GM18868 (cell line): ENCODE measurements at regions not wholly inside any gene's neighbourhood (a gene's known extent, or its start where the extent isn't known, plus 50 kb on each side); places are given as distances from the start of the nearest gene placed in this dataset.

Experiments used
- ATAC-seq: cut with Tn5 transposase; IDR thresholded peaks from one replicate; pipeline ENCODE4 v1.9.1; 2021; ENCODE audit warnings: mild to moderate bottlenecking, moderate library complexity; ENCODE audit not compliant: unreplicated experiment

DNA sequence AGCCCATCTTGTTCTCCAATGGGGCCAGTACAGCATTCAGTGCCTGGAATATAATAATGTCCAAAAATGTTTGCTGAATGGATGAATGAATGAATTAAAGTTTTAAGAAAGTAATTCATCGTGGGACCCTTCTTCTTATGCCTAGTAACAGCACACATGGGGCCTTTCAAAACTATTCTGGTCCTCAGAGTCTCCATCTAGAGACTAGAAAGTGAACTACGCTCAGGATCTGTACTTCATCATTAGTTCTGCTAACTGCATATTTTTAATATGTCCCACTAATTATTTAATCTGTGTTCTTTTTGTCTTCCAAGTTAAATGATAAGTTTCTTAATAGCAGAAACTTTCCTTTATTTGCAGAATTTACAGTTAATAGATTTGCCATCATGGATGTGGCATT, 172.5 kb downstream of the SMAD2 start:
- no peak for ATAC-seq

DNA sequence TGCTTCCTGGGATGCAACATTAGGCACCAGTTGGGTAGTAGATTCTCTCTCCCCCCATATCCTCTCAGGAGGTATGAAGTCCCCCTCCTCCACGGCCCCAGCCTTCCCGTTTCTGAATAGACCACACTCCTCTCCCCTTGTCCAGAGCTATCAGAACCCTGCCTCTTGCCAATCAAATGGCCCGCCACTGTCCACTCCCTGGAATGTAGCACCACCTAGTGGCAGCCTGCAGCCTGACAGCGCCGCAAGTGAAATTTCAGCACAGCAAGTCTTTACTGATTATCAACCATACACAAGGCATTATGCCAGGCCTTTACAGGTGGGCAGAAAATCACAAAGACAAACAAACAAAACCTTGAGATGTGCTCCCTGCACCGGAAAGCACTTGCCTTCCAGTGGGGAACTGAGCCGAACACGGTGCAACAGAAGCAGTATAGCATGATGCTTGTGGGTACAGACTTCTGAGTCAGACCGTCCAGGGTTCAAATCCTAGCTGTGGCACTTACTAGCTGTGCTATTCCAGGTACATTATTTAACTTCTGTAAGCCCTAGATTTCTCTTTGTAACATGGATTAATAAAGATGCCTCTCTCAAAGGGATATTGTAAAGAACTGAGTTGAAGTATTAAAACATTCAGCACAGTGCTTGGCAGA, 174.0 kb downstream of the SMAD2 start:
- ATAC-seq = no peak

DNA sequence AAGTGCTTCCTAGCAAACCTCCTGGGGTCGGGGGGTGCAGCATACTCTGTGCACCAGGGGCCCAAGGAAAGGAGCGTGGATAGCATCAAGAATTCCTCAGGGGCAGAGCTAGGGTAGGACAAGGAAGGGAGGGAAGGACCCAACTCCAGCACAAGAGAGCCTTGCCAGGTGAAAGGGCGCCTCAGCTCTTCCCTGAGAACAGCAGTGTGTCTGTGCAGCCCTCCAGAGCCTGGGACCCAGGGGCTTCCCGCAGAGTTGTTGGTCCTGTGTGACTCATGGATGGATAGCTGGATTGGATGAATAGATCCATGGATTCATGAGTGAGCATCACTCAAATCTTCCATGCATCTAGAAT, 175.4 kb downstream of the SMAD2 start:
- ATAC-seq = no peak

DNA sequence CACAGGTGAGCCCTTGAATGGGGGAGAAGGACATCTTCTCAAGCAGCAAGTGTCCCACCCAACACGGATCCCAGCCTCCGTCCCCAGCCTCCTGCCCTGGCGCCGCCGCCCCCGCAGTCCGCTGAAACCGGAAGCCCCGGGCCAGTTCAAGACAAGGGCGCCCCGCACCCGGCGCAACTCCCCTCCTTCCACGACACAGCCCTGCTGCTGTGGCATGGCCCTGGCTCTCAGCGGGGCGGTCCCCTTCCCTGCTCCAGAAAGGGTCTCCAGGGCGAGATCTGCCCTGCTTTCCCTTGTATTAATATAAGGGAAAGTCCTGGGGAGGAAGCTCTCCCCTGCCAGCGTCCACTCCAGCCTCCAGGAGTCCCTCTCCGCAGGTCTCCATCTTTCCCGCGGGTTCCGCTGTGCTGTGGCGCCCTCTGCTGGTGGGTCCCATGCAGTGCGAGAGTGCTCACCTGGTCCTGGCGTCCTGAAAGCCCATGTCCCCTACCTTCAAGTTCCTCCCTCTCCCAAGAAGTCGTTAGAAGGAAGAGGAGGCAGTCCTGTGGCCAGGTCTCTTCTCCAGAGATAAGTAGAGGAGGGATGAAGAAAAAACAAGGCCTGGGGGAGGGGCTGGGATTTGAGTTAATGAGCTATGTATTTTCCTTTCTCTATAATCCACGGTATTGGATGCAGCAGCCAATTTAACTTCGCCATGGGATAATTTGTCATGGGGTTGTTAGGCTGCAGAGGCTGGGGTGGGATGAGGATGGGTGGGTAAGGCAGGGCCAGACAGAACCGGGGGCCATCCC, 176.0 kb downstream of the SMAD2 start:
- ATAC-seq = no peak

DNA sequence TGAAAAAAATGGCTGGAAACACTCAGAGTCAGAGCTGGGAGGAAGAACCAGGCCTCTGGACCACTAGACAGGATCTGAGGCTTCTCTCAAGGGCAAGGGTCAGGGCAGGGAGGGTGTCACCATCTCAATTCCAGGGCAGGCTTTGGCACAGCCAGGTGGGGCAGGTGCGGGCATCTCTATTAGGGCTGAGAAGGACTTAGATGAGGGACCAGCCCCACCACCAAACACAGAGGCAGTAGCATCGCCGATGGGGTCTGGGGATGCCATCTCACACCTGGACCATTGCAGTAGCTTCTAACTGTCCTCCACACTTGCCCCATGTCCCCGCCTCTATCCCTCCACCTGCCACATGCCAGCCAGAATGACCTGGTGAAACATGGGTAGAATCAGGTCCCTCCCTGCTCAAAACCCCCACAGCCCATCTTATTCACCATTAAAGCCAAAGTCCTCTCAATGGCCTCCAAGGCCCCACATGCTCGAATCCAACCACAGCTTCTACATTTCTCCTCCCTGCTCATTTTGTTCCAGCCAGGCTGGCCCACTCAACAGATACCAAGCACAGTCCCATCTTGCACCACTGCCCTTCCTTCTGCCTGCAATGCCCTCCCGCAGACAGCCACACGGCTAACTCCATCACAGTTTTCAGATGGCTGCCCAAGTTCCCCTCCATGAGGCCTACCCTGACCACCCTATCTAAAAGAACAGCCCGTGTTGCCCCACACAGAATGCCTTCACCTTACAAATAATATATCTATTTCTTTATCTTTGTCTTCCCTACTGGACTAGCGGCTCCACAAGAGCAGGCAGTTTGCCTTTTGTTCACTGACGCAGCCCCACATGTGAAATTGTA, 177.4 kb downstream of the SMAD2 start:
- ATAC-seq = no peak

DNA sequence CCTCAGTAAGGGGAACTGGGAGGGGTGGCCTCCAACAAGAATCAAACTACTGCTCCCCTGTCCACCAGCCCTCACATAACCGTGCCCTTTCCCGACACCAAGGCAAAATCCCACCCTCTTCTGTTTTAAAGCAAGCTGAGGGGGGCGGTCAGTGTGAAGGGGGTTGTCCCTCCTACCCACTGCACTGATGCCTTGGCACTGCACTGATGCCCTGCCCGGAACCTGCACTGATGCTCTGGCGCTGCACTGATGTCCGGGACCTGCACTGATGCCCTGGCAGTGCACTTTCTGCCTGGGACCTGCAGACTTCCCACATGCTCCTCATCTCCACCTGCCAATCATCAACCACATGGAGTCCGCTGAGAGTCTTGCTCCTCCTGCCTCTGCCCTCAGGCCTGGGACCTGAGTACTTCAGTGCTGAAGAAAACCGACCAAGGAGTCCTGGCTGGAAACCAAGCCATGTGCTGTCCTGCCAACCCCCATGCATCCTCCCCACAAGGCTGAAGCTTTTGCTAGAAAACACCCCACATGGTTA, 179.5 kb downstream of the SMAD2 start:
- ATAC-seq = no peak

DNA sequence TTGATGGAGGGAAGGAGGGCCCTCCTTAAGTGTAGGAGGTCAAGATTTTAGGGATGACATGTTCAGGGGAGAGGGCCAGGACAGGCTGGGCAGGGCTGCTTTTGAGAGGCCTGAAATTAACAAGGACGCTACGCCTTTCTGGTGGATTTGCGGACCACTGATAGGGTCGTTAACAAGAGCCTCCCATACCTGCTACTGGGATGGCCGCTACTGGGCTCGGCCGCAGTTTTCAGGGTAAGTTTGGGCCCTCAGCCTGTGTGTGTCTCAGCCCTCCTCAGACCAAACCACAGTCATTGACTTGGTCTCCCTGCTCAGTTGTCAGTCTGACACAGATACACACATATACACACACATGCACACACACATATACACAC, 180.9 kb downstream of the SMAD2 start:
- no peak for ATAC-seq

DNA sequence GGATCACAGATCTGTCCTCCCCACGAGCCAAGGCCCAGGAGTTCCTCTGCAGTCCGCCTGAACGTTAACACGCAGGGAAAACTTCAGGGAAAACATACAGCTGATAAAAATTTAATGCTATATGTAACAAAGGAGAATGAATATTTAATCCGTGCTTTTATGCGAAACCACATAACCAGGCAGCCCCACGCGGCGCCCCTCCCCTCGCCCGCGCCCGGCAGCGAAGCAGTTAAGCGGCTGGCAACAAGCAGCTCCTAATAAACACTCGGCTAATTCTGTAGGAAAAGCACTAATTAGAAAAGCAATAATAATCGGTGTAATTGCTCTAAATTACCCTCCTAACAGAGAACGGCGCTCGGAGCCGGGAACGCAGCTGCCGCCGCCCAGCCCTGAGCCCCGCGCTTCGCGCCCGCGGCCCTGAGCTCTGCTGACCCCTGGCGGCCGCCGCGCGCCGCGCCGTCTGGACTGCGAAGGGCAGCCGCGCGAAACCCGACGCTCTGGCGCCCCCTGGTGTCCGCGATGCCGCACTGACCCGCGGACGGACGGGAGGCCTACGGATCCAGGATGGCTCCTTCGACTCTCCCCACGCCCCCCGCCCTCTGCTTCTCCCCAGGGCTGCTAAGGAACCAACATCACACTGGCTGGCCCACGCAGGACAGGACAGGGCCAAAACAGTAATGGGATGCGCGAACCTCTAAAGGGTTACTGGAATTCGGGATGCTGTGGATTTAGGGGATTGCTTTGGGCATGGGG, 181.4 kb downstream of the SMAD2 start:
- peak; percentile 89 for ATAC-seq

DNA sequence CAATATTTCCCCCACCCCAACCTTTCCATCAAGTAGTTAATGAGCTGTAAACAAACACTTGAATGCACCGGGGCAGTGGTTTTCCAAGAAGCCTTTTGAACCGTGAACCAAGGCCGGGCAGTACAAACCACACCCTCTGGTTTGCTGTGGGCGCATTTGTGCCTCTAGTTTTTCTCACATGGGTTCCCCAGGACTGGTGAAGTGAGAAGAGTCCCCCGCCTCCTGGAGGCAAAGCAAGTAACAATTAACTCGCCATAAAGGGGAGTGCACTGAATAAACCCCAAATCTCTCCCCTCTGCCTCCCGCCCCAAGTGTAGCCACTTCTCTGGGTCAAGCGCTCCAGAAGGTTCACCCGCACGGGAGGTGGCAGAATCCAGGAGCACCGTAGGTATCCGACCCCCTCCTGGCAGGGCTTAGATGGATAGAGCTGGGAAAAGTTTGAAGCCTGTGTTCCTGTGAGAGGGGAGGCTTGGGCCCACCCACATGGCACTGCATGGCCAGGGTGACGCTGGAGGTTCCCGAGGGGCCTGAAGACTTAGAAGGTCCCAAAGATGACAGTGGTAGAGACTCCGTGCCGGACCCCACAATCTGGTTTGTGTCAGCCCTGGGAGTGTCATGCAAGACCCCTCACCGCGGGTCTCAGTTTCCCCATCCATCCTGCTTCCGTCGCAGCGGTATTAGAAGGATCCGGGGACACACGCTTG, 182.2 kb downstream of the SMAD2 start:
- no peak for ATAC-seq

DNA sequence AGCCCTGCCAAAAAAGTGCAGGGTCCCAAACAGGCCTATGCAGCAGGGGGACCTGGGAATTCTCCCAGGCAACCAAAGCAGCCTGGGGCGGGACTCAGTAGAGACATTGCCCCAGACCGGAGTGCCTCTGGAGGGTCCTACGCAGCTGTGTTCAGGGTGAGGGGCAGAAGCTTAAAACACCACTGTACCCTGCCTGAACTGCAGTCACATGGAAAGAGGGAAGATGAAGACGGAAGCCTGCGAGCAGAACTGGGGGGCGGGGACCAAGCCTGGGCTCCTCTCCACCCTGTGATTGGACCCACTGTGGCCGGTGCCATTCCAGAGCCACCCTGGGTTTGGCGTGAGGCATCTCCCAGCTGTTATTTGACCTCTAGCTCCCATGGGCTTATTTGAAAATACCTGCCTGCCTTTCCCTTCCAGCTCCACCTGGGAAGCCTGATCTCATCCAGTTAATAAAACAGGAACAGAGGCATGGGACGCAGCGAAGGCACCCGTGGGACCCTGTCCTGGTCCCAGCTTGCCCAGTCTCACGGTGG, 183.1 kb downstream of the SMAD2 start:
- no peak for ATAC-seq

DNA sequence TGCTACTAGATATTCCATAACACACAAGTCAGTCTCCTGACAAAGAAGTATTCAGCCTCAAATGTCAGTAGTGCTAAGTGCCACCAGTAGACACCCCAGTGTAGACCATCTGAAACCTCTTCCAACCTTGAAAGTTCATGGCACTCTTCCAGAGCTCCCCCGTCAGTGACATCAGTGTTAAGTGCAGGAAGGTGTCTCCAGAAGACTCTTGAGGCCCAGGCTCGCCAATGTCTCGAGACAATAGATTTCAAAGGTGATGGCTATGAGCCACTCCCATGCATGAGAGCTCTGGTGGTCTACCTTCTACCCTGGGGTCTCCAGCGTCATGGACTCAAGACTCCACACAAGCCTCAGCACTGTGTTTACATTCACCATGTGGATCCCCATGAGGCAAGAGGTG, 183.8 kb downstream of the SMAD2 start:
- no peak for ATAC-seq

DNA sequence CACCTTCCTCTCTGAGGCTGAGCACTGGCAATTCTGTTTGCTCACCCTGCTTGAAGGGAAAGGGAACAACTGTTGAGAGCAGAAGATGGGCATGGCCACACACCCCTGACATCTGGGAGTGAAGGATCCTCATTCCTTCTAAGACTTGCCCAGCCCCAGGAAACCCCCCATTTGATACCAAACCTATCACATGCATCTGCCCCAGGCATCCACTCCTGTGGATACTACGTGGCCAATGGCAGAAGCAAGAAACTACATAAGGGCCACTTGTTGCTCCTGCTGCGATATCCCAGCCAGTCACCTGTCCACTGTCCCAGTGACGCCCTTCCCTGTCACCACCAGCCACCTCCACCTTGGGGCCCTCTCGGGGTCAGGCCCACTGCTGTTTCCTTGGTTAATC, 185.2 kb downstream of the SMAD2 start:
- no peak for ATAC-seq

DNA sequence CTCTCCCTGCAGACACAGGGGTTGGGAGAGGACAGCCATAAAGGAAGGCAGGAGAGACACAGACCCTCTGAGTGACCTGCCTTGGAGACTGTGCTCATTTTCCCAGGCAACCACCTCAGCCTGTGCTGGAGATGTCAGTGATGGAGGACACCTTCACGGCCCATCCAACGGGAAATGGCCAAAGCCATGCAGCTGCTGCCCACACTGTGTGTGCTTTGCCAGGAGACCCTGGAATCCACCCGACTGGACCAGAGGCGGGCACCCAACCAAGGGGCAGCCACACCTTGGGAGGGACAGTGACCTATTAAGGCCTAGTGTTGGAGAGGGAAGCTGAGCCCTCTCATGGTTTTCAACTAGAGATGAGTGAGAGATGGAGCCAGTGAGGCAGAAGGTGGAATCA, 192.5 kb downstream of the SMAD2 start:
- no peak for ATAC-seq

DNA sequence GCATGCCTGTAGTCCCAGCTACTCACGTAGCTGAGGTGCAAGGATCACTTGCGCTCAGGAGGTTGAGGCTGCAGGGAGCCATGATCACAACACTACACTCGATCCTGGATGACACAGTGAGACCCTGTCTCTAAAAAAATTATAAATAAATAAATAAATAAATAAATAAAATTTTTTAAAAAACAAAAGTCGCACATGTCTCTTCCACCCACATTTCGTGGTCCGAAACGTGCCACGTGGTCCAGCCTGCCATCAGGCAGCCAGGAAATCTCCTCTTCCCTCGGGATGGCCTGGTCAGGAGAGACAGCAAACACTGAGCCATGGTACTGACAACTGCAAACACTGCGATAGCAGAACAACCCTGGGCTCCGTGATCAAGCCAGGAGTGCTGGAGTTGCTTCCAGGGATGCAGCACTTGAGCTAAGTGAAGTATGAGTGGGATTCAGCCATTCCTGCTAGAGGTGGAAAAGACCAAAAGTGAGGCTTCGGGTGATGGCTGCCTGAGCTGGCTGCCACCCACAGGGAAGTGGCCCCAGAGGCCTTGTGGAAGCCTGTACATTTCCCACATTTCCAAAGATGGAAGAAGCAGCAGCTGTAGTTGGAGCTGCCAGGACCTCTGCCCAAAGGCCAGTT, 193.1 kb downstream of the SMAD2 start:
- ATAC-seq = no peak

DNA sequence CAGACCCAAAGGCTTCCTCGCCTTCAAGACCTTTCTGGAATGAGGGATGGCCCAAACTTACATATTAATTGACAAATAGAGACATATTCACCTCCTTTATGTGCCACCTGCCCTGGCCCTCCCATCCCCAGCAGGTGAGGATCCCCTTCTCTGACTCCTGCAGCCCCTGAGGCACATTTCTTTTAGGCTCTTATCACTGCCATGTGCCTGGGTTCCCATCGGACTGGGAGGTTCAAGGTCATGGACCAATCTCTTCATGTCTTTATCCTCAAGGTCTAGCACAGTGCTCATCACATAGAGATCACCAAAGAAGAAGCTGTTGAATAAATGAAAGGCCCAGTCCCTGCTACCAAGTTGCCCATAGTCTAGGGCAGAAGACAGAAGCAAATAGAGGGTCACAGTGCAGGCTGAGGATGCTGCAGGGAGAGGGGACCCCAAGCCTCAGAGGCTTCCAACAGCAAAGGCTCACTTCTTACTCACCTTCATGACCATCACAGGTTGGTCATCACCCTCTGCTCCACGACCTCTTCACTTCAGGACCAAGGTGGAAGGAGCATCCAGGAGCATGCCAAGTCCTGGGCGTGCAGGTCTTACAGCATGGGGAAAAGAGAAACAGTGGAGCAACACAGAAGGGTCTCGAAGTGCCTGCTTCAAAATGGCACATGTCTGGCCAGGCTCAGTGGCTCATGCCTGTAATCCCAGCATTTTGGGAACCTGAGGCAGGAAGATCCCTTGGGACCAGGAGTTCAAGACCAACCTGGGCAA, 193.9 kb downstream of the SMAD2 start:
- ATAC-seq = no peak

DNA sequence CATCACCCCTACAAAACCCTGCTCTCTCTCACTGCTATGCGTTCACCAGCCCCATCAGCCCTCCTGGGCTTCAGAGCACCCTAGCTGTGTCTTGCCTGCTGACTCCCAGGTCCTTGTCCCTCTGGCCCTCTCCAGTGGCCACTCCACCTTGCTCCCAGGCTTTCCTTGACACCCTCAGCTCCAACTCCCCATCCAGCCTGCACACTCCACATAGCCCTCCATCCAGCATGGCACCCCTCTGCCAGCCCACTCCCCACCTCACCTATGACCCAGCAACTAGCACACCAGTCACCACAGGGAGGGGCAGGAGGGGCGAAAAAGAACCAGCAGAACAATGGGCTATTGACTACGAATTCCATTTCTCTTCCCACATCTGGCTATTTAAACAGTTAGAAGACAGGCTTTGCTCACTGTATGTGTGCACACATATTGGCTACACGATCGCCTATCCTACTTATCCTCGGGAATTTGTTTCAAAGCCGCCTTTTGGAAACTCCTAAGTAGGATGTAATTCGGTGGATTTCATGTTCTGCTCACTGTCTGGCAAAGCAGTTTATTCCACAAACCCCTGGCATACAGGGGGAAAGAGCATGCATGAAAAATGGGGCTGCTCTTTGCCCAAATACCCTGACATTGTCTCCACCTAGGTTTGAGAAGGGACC, 195.3 kb downstream of the SMAD2 start:
- ATAC-seq = no peak

DNA sequence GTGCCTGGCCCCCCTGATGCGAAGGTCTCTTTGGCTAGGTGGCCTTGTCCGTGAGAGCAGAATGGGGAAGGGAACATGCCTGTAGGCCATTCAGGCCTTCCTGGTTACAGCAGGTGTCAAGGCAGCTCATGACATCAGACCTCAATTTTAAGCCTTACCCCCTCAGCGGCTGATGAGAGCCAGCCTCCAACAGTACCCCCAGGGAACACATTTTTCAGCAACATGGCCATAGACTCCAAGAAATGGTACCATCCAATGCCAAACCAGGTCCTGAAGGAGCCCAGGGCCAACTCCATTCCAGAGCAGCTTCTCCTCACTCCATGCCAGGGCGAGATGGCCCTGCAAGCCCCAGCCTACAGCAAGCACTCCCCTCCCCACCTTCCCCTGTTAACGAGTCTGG, 199.2 kb downstream of the SMAD2 start:
- ATAC-seq = no peak

DNA sequence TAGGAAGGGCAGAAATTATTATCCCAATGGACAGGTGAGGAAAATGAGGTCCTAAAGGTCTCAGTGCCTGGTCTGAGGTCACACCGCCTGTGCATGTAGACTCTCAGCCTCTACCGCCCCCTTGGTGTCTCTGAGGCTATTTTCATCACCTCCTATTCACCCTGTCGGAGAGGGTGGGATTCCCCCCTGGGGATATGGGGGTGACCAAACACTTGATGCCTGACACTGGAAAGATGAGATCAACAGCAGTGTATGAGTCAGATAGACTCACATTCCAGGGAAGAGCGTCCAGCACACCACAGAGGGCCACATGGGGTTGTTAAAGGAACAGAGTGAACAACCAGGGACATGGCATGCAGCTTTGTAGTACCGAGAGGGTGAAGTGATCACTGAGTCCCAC, 199.7 kb downstream of the SMAD2 start:
- no peak for ATAC-seq
